ENCODE measurements at regions not wholly inside any gene's neighbourhood (a gene's known extent, or its start where the extent isn't known, plus 50 kb on each side); places are given as distances from the start of the nearest gene placed in this dataset.

GRCh38 chr3:4099607-4100006, 203.6 kb upstream of the SETMAR start:
- TF ChIP-seq, protein P1, sequence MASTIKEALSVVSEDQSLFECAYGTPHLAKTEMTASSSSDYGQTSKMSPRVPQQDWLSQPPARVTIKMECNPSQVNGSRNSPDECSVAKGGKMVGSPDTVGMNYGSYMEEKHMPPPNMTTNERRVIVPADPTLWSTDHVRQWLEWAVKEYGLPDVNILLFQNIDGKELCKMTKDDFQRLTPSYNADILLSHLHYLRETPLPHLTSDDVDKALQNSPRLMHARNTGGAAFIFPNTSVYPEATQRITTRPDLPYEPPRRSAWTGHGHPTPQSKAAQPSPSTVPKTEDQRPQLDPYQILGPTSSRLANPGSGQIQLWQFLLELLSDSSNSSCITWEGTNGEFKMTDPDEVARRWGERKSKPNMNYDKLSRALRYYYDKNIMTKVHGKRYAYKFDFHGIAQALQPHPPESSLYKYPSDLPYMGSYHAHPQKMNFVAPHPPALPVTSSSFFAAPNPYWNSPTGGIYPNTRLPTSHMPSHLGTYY (CRISPR knock-in tag; IDR thresholded peaks at IDR 0.05), result no peak
- TF ChIP-seq HMGA2 (CRISPR knock-in tag; IDR thresholded peaks at IDR 0.05), result no peak
- TF ChIP-seq JAZF1 (CRISPR knock-in tag; IDR thresholded peaks at IDR 0.05), result no peak
- TF ChIP-seq KAT7 (CRISPR knock-in tag; IDR thresholded peaks at IDR 0.05; ENCODE audit: borderline replicate concordance), result no peak
- TF ChIP-seq, protein P2, sequence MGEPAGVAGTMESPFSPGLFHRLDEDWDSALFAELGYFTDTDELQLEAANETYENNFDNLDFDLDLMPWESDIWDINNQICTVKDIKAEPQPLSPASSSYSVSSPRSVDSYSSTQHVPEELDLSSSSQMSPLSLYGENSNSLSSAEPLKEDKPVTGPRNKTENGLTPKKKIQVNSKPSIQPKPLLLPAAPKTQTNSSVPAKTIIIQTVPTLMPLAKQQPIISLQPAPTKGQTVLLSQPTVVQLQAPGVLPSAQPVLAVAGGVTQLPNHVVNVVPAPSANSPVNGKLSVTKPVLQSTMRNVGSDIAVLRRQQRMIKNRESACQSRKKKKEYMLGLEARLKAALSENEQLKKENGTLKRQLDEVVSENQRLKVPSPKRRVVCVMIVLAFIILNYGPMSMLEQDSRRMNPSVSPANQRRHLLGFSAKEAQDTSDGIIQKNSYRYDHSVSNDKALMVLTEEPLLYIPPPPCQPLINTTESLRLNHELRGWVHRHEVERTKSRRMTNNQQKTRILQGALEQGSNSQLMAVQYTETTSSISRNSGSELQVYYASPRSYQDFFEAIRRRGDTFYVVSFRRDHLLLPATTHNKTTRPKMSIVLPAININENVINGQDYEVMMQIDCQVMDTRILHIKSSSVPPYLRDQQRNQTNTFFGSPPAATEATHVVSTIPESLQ (CRISPR knock-in tag; IDR thresholded peaks at IDR 0.05), result no peak
- TF ChIP-seq GABPB1 (CRISPR knock-in tag; IDR thresholded peaks at IDR 0.05), result no peak
- TF ChIP-seq ZNF317 (CRISPR knock-in tag; IDR thresholded peaks at IDR 0.05; ENCODE audit: borderline replicate concordance, low read depth), result no peak
- no peak for TF ChIP-seq MYBL2 (CRISPR knock-in tag; IDR thresholded peaks at IDR 0.05)
- no peak for TF ChIP-seq IRF2 (CRISPR knock-in tag; IDR thresholded peaks at IDR 0.05; ENCODE audit: borderline replicate concordance, low read depth)
- no peak for TF ChIP-seq RORB (CRISPR knock-in tag; IDR thresholded peaks at IDR 0.05)
- no peak for TF ChIP-seq USF1 (CRISPR knock-in tag; IDR thresholded peaks at IDR 0.05)
- TF ChIP-seq ZNF532 (CRISPR knock-in tag; IDR thresholded peaks at IDR 0.05; ENCODE audit: borderline replicate concordance), result no peak
- no peak for TF ChIP-seq ZNF396 (CRISPR knock-in tag; IDR thresholded peaks at IDR 0.05; ENCODE audit: borderline replicate concordance)
- TF ChIP-seq ZNF219 (CRISPR knock-in tag; IDR thresholded peaks at IDR 0.05; ENCODE audit: borderline replicate concordance), result no peak
- H3K36me3 Mint-ChIP-seq, result no peaks in the 10 kb centered on the region
- H3K9me3 Mint-ChIP-seq, result peaks cover 46% of the 10 kb centered on the region
- no peak overlapping the region for H3K4me3 Mint-ChIP-seq
- H3K27ac Mint-ChIP-seq, result no peak overlapping the region
- POLR2A ChIA-PET, result no interaction called here
- H3K27me3 Mint-ChIP-seq (ENCODE audit: low read depth), result peaks cover 6% of the 10 kb centered on the region
- ATAC-seq, result no peak
- no peaks in the 10 kb centered on the region for H3K4me1 Mint-ChIP-seq
- DNase-seq (ENCODE audit: low spot score), result no peak
- CTCF ChIA-PET, result no interaction called here

- ATAC-seq (peak; percentile 79), DNase-seq (ENCODE audit: low spot score) (no peak)
- Mint-ChIP-seq H3K36me3 (no peaks in the 10 kb centered on the region), H3K4me3 (no peak overlapping the region), H3K27ac (no peak overlapping the region), H3K4me1 (no peaks in the 10 kb centered on the region), H3K9me3 (peaks cover 34% of the 10 kb centered on the region), H3K27me3 (ENCODE audit: low read depth) (peaks cover 7% of the 10 kb centered on the region)
- no peak for TF ChIP-seq TEAD4 (CRISPR knock-in tag; IDR thresholded peaks at IDR 0.05)
- no peak for TF ChIP-seq SOX15 (CRISPR knock-in tag; IDR thresholded peaks at IDR 0.05)
- TF ChIP-seq SMAD4 (CRISPR knock-in tag; IDR thresholded peaks at IDR 0.05), result no peak
- TF ChIP-seq SP1 (CRISPR knock-in tag; conservative IDR thresholded peaks at IDR 0.05), result no peak
- ChIA-PET POLR2A (no interaction called here), CTCF (interaction anchor here (0.7 kb wide), 1 partner anchor 109 kb away, joined by 3 read pairs; no protein-coding TSS in a partner anchor)
Measured at GRCh38 chr3:4107430-4107829, 195.7 kb upstream of the SETMAR start.
